Activated T-cell treated with anti-CD3 and anti-CD28 coated beads for 1 hour (primary cell): ENCODE measurements at regions not wholly inside any gene's neighbourhood (a gene's known extent, or its start where the extent isn't known, plus 50 kb on each side); places are given as distances from the start of the nearest gene placed in this dataset.
"Not testable (repeated sequence)": the region's sequence is repeated elsewhere in the genome, so short reads cannot be mapped to it uniquely, and the experiment has no call there.

Experiments used
- DNase-seq: peaks from one replicate; pipeline ENCODE4 v3.0.0-alpha.2; 2020; ENCODE audit warnings: low read depth

- DNase-seq, result no peak
These were observed 119.3 kb upstream of the NAA20 start for GRCh38 chr20:19897891-19898290.

- no peak for DNase-seq
These were observed 115.9 kb upstream of the NAA20 start for GRCh38 chr20:19901226-19901625.

GRCh38 chr20:19903168-19903811, 113.9 kb upstream of the NAA20 start:
- no peak for DNase-seq

GRCh38 chr20:19907326-19908056, 109.7 kb upstream of the NAA20 start:
- no peak for DNase-seq

- DNase-seq, result no peak
These were observed 108.6 kb upstream of the NAA20 start for GRCh38 chr20:19908576-19908975.

GRCh38 chr20:19909725-19910124, 107.4 kb upstream of the NAA20 start:
- no peak for DNase-seq

DNA sequence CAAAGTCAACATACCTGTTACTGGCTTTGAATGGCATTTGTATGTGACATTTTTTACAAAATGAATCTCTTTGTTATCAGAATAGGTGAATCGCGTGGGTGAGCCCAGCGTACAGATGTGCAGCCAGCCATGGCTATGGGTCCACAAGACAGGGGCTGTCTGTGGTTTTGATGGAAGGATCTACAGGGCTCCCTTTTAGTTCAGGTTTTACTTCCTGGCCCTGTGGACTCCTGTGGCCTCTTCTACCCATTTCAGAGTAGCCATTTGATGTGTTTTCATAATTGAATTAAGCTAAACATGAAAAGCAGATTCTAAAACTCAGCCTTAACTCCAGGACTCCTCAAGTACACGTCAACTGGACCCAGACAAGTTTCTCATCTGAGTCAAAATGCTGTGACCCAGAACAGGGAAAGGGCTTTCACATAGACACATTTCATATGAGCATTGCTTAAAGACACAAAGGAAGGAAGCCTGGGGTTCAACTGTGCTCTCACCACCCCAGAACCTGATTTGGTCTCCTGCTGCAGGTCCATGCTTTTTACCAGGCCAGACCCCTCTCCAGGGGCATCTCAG, 105.3 kb upstream of the NAA20 start:
- DNase-seq, result no peak

GRCh38 chr20:19913349-19913748, 103.8 kb upstream of the NAA20 start:
- no peak for DNase-seq

GRCh38 chr20:19913927-19914614, 103.1 kb upstream of the NAA20 start:
- no peak for DNase-seq

- DNase-seq, result no peak
These were observed 101.9 kb upstream of the NAA20 start for GRCh38 chr20:19915111-19915798.

DNA sequence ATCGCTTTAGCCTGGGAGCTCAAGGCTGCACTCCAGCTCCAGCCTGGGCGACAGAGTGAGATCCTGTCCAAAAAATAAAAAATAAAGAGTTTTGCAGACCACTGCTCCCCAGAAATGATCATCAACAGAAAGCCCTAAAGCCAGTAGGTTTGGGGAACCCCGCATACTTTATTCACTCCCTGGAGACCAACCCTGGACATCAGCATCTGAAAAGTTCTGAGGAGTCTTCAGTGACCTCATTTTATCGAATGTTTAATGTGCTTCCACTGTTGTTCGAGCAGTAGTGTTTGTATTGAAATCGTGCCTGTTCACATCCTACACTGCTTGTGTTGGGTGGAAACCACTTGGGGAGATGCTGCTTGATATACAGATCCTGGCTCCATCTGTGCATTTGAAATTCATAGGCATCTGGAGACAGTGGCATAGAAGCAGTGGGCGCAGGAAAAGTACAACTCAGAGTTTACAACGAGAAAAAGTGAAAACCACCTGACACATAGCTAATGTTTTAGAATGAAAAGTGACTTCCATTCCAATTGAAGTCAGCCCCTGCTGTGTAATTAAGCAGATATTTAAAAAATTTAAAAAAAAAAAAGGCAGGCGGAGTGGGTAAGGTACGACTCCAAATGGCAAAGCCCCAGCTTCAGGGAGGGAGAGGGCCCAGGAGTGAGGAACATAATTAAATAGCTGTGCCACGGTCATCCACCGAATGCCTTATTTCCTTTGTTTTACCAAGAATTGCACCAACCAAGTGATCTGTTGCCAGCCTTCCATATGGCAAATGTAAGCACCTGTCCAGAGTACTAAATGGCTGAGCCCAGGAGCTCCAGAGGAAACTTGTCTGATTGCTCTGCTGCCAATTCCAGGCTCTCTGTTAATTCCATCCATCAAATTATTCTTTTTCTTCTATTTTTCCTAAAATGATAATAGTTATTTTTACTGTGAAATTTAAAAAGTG, 100.4 kb upstream of the NAA20 start:
- DNase-seq, result no peak

DNA sequence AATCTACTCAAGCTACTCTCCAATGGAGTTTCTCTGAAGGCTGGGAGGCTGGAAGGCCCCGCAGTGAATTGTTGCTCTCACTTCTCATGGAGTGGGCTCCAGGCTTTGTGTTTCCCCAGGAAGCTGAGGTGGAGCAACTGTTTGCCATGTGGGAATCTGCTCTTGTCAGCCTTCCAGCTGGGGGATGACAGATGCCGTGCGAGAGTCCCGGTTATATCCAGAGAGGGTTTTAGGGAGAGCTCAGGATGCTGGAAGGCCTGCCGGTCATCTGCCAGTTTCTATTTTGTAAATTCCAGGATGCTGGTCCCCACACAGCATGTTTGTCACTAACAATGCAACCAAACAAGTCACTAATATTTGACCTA, 98.2 kb upstream of the NAA20 start:
- DNase-seq, result no peak

DNA sequence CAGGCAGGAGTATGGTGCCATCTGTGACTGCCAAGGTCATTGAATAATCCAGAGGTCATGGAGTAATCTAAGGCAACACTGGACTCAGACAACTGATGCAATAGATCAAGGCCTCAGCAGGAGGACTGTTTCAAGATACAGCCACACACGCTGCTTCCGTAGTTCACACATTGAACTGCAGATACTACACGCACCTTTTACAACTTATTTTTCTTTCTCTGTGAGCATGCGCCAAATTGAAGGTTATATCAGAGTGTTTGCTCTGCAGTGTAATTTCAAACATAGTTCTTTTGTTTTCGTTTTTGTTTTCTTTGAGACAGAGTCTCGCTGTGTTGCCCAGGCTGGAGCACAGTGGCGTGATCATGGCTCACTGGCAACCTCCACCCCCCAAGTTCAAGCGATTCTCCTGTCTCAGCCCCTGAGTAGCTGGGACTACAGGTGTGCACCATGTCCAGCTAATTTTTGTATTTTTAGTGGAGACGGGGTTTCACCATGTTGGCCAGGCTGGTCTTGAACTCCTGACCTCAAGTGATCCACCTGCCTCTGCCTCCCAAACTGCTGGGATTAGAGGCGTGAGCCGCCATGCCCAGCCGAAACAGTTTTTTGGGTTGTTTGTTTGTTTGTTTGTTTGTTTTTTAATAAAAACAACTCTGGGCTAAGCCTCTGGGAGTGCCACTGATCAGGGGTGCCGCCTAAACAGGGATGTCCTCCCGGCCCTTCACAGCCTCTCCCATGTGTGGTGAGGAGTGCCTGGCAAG, 96.6 kb upstream of the NAA20 start:
- DNase-seq, result no peak

GRCh38 chr20:19921284-19921793, 95.8 kb upstream of the NAA20 start:
- DNase-seq, result no peak

DNA sequence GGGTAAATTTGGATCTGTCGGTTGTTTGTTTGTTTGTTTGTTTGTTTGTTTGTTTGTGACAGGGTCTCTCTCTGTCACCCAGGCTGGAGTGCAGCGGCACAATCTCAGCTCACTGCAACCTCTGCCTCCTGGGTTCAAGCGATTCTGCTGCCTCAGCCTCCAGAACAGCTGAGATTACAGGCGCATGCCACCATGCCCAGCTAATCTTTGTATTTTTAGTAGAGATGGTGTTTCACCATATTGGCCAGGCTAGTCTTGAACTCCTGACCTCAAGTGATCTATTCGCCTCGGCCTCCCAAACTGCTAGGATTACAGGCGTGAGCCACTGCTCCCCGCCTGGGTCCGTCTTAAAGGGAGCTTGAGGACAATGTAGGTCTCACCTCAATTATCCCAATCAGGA, 95.3 kb upstream of the NAA20 start:
- DNase-seq, result not testable (repeated sequence)

DNA sequence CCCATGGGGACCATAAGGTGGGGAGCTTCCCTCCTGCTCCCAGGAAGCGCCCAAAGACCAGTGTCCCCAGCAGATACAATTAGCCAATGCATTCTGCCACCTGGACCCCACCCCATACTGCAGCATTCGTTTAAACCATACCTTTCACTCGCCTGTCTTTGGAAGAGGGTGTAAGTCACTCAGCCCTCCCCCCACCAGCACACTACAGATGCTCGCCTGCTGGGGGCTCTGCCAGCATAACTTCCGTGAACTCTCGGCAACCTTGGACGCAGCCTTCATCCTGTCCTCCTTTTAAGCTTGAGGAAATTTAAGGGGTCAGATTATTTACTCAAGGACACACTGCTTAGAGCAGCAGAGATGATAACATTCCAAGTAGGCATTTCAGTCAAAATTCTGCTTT, 94.4 kb upstream of the NAA20 start:
- no peak for DNase-seq

GRCh38 chr20:19923762-19924161, 93.4 kb upstream of the NAA20 start:
- no peak for DNase-seq

GRCh38 chr20:19924255-19924654, 92.9 kb upstream of the NAA20 start:
- no peak for DNase-seq

DNA sequence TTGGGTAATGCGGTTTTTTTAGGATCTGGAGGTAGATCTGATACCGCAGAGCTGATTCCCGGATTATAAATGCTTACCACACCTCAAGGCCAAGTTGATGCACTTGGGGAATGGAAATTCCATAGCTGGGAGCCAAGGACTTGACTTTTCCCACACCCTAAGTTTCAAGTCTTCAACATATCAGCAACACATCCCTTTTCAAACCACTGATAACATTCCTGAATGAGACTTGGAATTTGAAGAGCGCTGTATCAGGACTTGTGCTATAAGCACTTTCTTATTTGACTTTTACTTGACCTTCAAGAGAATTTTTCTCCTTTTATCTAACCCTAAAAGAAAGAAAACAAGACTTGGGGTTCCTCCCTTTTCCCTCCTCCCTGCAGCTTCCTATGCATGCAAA, 90.6 kb upstream of the NAA20 start:
- no peak for DNase-seq

- no peak for DNase-seq
These were observed 88.7 kb upstream of the NAA20 start for GRCh38 chr20:19928328-19929011.
